Transverse colon (tissue), 4 donors: ENCODE measurements at regions not wholly inside any gene's neighbourhood (a gene's known extent, or its start where the extent isn't known, plus 50 kb on each side); places are given as distances from the start of the nearest gene placed in this dataset.
"Not testable (repeated sequence)": the region's sequence is repeated elsewhere in the genome, so short reads cannot be mapped to it uniquely, and the experiment has no call there.

Experiments
- DNase-seq: peaks from one replicate; pipeline ENCODE4 v3.0.0-alpha.2; 2019
- H3K27ac ChIP-seq, 4 donors: fragments of 200-600 bp; sonication (generic); 2 replicates each; pipeline ENCODE4 v1.5.1; 2016 to 2018; ENCODE audit warnings: inconsistent platforms in 4 of 4
- H3K27me3 ChIP-seq: fragments of 200-600 bp; sonication (generic); 2 replicates; pipeline ENCODE4 v1.5.1; 2017; ENCODE audit warnings: inconsistent platforms
- H3K36me3 ChIP-seq, 4 donors: fragments of 200-600 bp; sonication (generic); 2 replicates each; pipeline ENCODE4 v1.5.1; 2017 to 2019; ENCODE audit warnings: inconsistent platforms in 4 of 4
- H3K4me1 ChIP-seq, 4 donors: fragments of 200-600 bp; sonication (generic); 2 replicates each; pipeline ENCODE4 v1.5.1; 2017 to 2020; ENCODE audit warnings: inconsistent platforms in 4 of 4
- H3K4me3 ChIP-seq, 4 donors: fragments of 200-600 bp; sonication (generic); 1 replicate in 1 of 4; 2 replicates in 3 of 4; pipeline versions ENCODE4 v1.5.1 to v1.6.1; 2017 to 2019; ENCODE audit warnings: inconsistent platforms in 4 of 4
- H3K9me3 ChIP-seq, 2 donors: fragments of 200-600 bp; sonication (generic); 2 replicates each; pipeline ENCODE4 v1.5.1; 2017 to 2019; ENCODE audit warnings: inconsistent platforms in 2 of 2
- EP300 ChIP-seq: sonication (generic); formaldehyde crosslinking; IDR thresholded peaks from one replicate; pipeline ENCODE4 v1.6.1; 2017; ENCODE audit warnings: antibody characterized with exemption, low read depth
- POLR2A ChIP-seq: fragments of 450-650 bp; IDR thresholded peaks from one replicate; pipeline ENCODE4 v1.6.1; 2016; ENCODE audit warnings: antibody characterized with exemption, mild to moderate bottlenecking, moderate library complexity
- POLR2AphosphoS5 ChIP-seq, 3 donors: sonication (generic); formaldehyde crosslinking; IDR thresholded peaks; one replicate each; pipeline ENCODE4 v1.6.1; 2016; ENCODE audit warnings: antibody characterized with exemption in 3 of 3
- WGBS, 2 donors: methylation state at CpG; one replicate each; pipeline ENCODE4 v1.1.5; 2018; ENCODE audit warnings: low coverage in 1 of 2; 5-methylcytosine and 5-hydroxymethylcytosine counted together
- in situ Hi-C, 4 donors: fragments of 200-750 bp; cut with MboI; loops; one replicate each; pipeline versions ENCODE4 v1.15.0 to v1.15.1; 2017; ENCODE audit warnings: low sequenced_read_pairs in 3 of 4, low pct_ligation_motif_present in 1 of 4, low pct_unique_long_range_greater_than_20kb in 1 of 4
- intact Hi-C: fragments of 100-400 bp; cut with DNase I; formaldehyde crosslinking; loops from one replicate; pipeline ENCODE4 v1.15.1; 2023; ENCODE audit warnings: low total_unique reads
- TF ChIP-seq, protein P1 (sequence below), 5 experiments: fragments of 200-600 bp in 3 of 5; fragments of 450-650 bp in 2 of 5; sonication (generic) in 3 of 5; IDR thresholded peaks; 1 replicate in 2 of 5; 2 replicates in 3 of 5; pipeline ENCODE4 v1.5.1; 2016 to 2017; ENCODE audit warnings: antibody characterized with exemption in 5 of 5, inconsistent platforms in 3 of 5, mild to moderate bottlenecking in 2 of 5, moderate library complexity in 1 of 5

DNA sequence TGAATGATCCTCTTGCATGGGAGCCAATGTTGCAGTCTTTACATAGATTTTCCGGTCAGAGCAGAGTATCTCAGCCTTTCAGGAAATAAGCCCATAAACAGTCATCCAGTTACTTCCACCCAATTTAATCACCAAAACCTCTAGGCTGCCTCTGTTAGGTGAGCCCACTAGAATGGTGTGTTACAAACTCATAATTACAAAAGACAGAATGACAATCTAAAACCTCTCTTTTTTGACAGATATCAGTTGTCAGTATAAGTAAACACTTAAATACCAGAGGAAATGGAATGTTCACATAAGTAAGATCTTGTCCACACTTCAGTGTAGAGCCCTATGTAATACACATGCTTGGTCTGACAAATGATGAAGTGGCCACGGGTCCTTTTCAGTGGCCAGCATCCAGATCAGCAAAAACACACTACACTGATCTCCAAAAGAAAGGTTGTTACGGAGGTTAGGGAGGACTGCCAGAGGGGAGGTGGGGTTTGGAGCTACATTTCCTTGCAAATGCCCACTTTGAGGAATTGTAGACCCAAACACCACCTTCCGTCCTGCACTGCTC lies 71.3 kb upstream of the FBXO28 start:
- intact Hi-C loops (no loop called here), in situ Hi-C loops (no loop called here)
- no peak for TF ChIP-seq EP300
- no peak for TF ChIP-seq POLR2AphosphoS5 (IDR thresholded peaks at IDR 0.05)
- no peak for TF ChIP-seq POLR2A
- TF ChIP-seq, protein P1, sequence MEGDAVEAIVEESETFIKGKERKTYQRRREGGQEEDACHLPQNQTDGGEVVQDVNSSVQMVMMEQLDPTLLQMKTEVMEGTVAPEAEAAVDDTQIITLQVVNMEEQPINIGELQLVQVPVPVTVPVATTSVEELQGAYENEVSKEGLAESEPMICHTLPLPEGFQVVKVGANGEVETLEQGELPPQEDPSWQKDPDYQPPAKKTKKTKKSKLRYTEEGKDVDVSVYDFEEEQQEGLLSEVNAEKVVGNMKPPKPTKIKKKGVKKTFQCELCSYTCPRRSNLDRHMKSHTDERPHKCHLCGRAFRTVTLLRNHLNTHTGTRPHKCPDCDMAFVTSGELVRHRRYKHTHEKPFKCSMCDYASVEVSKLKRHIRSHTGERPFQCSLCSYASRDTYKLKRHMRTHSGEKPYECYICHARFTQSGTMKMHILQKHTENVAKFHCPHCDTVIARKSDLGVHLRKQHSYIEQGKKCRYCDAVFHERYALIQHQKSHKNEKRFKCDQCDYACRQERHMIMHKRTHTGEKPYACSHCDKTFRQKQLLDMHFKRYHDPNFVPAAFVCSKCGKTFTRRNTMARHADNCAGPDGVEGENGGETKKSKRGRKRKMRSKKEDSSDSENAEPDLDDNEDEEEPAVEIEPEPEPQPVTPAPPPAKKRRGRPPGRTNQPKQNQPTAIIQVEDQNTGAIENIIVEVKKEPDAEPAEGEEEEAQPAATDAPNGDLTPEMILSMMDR (IDR thresholded peaks at IDR 0.05) = no peak
- 61 to 73% methylated on average over 3 to 4 of the region's 4 CpGs for WGBS, 2 donors
- no peak overlapping the region for H3K4me3 ChIP-seq
- H3K27ac ChIP-seq = no peak overlapping the region
- H3K27me3 ChIP-seq = no peaks in the 10 kb centered on the region
- H3K36me3 ChIP-seq = no peaks in the 10 kb centered on the region
- no peak for DNase-seq
- H3K9me3 ChIP-seq = no peaks in the 10 kb centered on the region
- H3K4me1 ChIP-seq = no peaks in the 10 kb centered on the region

GRCh38 chr1:224041032-224041431 lies 72.9 kb upstream of the FBXO28 start:
- Histone ChIP-seq H3K9me3 (no peaks in the 10 kb centered on the region), H3K4me3 (no peak overlapping the region), H3K27ac (no peak overlapping the region), H3K36me3 (no peaks in the 10 kb centered on the region), H3K4me1 (no peaks in the 10 kb centered on the region), H3K27me3 (no peaks in the 10 kb centered on the region)
- TF ChIP-seq EP300 (no peak), POLR2AphosphoS5 (IDR thresholded peaks at IDR 0.05) (no peak), POLR2A (no peak)
- TF ChIP-seq, protein P1 (IDR thresholded peaks at IDR 0.05) = no peak
- WGBS, 2 donors = 61 to 100% methylated on average over 2 to 3 of the region's 3 CpGs
- intact Hi-C loops = no loop called here
- no peak for DNase-seq
- in situ Hi-C loops = no loop called here

DNA sequence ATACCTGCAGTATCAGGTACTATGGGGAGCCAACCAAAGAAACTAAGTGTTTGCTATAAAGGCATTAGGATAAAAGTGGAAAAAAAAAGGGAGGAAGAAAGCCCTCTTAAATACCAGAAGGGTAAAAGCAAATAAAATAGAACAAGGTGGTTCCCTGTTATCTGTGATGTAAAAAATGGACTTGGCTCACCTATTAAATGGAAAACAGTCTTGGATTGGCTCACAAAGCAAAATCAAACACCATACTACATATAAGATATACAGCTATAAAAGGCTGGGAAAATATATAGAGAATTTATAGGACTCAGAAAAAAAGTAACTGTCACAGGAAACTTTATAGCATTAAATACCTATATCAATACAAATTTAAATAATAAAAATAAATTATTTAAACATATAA lies 73.5 kb upstream of the FBXO28 start:
- H3K36me3 ChIP-seq, H3K27ac ChIP-seq, H3K9me3 ChIP-seq, H3K4me1 ChIP-seq, H3K4me3 ChIP-seq, intact Hi-C loops, in situ Hi-C loops, DNase-seq, H3K27me3 ChIP-seq: not testable (repeated sequence)

DNA sequence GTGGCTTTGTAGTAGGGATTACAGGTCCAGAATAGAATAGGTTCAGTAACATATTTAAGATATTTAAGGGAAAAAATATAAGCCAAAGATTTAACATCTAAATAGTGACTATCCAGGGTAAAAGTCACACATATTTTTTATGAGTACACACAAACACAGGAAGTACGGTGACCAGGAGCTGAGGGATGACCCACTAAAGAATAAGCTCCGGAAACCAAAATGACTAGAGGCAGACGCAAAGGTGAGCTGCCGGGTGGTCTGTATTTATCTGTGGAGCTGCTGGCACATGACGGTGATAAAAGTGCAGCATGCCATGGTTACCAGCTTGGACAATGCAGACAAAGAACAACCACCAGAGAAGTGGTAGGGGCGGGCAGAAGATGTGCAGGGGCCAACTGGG lies 73.9 kb upstream of the FBXO28 start:
- H3K27me3 ChIP-seq, in situ Hi-C loops, H3K9me3 ChIP-seq, H3K36me3 ChIP-seq, intact Hi-C loops, H3K4me1 ChIP-seq, DNase-seq, H3K4me3 ChIP-seq, H3K27ac ChIP-seq: not testable (repeated sequence)
- 62 to 85% methylated on average over 6 of the region's 6 CpGs for WGBS, 2 donors

DNA sequence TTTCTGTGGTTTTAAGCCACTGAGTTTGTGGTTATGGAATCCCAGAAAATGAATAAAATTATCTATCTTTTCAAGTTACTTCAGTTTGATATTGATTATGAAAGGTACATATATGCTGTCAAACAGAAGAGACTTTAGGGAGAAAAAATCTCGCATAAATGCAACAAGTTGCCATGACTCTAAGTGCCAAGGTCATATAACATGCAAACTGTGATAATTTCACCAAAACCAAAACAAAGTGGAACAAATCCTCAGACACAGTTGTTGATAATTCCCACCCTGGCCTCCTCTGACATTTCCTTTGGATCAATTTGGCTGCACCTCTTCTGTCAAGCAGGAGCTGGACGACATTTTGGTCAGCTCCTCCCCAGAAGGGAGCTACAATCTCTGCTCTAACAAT lies 75.1 kb upstream of the FBXO28 start:
- intact Hi-C loops, H3K36me3 ChIP-seq, H3K27ac ChIP-seq, H3K4me1 ChIP-seq, H3K27me3 ChIP-seq, H3K4me3 ChIP-seq, DNase-seq, H3K9me3 ChIP-seq, in situ Hi-C loops: not testable (repeated sequence)
- WGBS, 2 donors = 83 to 88% methylated on average over 1 to 2 of the region's 2 CpGs

- DNase-seq, in situ Hi-C loops, H3K4me1 ChIP-seq, H3K36me3 ChIP-seq, H3K4me3 ChIP-seq, H3K27ac ChIP-seq, H3K27me3 ChIP-seq, H3K9me3 ChIP-seq, intact Hi-C loops: not testable (repeated sequence)
- 75 to 100% methylated on average over 1 to 3 of the region's 3 CpGs for WGBS, 2 donors
Observed at GRCh38 chr1:224037362-224037761, 76.5 kb upstream of the FBXO28 start.

DNA sequence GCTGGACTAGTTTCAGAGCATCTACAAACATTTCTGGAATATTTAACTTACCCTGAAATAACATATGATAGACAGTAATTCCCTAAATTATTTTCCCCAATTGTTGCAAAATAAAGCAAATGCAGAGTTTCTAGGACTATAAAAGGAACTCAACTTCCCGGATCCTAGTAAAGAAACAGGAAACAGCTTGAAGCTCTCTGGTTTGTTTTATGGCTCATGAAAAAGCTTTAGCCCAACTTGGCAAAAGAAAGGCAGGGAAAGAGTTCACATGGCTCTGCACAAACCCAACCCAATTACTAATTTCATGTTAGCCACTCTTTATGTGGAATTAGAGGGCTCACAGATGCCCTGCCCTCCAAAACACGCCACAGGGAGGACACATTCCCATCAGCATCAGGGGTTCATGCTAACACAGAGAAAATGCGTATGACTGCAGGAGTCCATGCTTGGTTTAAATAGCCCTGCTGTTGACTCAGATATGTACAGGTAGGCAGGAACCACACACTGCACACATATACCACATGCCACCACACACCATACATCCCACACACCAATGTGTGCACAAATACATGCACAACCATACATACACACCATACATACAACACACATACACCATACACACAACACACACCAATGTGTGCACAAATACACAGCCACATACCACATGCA lies 81.2 kb upstream of the FBXO28 start:
- H3K27me3 ChIP-seq, H3K4me3 ChIP-seq, in situ Hi-C loops, intact Hi-C loops, H3K27ac ChIP-seq, H3K4me1 ChIP-seq, H3K36me3 ChIP-seq, DNase-seq, H3K9me3 ChIP-seq: not testable (repeated sequence)
- 80% methylated on average over 1 of the region's 3 CpGs; no CpG with 5 or more reads in 1 of the 2 donors for whole genome bisulfite sequencing, 2 donors

DNA sequence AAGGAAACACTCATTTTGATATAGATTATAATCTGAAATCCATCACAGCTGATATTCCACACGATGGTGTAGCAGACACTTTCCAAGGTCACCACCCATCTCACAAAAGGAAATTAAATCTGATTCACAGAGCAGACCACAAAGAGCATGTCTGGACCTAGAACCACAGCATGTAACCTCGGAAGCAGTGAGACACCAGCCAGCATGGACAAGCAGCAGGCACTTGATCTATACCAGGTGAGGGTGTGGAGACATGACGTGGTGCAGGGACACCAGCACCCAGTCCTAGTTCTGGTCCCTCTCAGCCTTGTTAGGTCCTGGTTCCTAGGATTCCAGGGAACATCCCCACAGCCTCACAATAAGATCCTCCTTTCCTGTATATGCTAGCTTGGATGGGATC lies 81.9 kb upstream of the FBXO28 start:
- WGBS, 2 donors = 84% methylated on average over 2 of the region's 3 CpGs; no CpG with 5 or more reads in 1 of the 2 donors
- H3K9me3 ChIP-seq, H3K27ac ChIP-seq, in situ Hi-C loops, DNase-seq, H3K36me3 ChIP-seq, H3K4me1 ChIP-seq, H3K27me3 ChIP-seq, intact Hi-C loops, H3K4me3 ChIP-seq: not testable (repeated sequence)

- in situ Hi-C loops = not testable (repeated sequence)
Observed at GRCh38 chr1:224030257-224030656, 83.7 kb upstream of the FBXO28 start.

More at GRCh38 chr1:224030257-224030656, 83.7 kb upstream of the FBXO28 start:
- H3K4me1 ChIP-seq, H3K27me3 ChIP-seq, intact Hi-C loops, DNase-seq, H3K36me3 ChIP-seq, H3K9me3 ChIP-seq, H3K4me3 ChIP-seq, H3K27ac ChIP-seq: not testable (repeated sequence)
- WGBS, 2 donors = 68 to 83% methylated on average over 4 to 6 of the region's 6 CpGs
